Stimulated activated CD4-positive, alpha-beta T cell treated with anti-CD3 and anti-CD28 coated beads, TNF-alpha, amount 100 ng/mL, for 4 hours (primary cell): ENCODE measurements at regions not wholly inside any gene's neighbourhood (a gene's known extent, or its start where the extent isn't known, plus 50 kb on each side); places are given as distances from the start of the nearest gene placed in this dataset.
"Not testable (repeated sequence)": the region's sequence is repeated elsewhere in the genome, so short reads cannot be mapped to it uniquely, and the experiment has no call there.

Source experiments
- DNase-seq, 3 experiments: peaks; one replicate each; pipeline ENCODE4 v3.0.0-alpha.2; 2020; ENCODE audit warnings: low read depth in 3 of 3

DNA sequence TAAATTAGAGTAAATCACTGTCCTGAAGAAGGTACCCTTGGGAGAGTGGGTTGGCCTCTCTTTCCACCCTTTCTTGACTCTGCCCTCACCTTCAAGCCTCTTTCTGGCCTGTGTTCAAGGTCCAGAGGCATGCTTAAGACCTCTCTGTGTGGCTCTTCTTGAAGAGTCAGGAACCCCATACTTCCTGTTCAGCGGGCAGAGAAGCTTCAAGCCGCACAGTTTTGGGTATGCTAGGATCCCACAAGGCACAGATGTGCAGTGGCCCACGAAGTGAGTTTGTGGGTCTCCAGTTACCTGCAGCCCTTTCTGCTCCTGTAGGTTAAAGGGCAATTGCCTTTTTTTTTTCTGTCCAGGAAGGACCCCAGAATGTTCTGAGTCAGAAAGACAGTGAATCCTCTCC, 113.7 kb downstream of the PPIAL4A start:
- not testable (repeated sequence) for DNase-seq

DNA sequence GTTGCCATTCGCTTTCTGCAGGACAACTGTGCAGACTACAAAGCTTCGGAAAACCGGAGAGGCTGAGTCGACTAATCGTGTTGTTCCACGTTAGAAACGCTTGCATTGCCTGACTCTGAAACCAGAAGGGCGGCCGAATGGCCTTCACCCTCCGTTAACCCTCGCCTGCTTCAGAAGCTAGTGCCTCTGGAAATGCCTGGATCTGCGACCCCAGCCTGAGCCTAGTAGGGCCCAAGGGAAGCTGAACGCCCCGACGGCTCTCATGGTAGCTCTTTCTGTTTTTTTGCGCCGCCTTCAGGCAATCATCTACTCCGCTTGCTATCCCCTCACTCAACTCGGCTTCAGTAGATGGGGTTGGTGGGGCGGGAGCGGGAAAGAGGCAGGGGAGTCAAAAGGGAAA, 117.3 kb downstream of the PPIAL4A start:
- DNase-seq: not testable (repeated sequence)

DNA sequence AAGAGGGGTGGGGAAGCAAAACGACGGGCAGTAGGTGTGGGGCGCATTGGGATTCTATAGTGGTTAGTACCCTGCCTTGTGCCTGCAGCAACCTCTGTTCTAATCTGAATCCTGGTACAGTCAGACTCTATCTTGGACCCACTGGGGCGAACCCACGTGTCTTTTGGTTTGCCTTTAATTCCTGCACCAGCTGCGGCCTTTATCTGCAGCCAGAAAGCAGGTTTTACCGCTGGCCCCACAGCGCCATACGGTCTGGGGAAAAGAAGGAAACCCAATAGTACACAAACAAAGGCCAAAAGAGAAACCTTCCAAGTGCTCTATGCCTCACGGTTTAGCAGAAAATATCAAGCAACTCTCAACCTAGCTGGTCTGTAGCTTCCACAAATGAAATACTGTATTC, 118.2 kb downstream of the PPIAL4A start:
- not testable (repeated sequence) for DNase-seq

DNA sequence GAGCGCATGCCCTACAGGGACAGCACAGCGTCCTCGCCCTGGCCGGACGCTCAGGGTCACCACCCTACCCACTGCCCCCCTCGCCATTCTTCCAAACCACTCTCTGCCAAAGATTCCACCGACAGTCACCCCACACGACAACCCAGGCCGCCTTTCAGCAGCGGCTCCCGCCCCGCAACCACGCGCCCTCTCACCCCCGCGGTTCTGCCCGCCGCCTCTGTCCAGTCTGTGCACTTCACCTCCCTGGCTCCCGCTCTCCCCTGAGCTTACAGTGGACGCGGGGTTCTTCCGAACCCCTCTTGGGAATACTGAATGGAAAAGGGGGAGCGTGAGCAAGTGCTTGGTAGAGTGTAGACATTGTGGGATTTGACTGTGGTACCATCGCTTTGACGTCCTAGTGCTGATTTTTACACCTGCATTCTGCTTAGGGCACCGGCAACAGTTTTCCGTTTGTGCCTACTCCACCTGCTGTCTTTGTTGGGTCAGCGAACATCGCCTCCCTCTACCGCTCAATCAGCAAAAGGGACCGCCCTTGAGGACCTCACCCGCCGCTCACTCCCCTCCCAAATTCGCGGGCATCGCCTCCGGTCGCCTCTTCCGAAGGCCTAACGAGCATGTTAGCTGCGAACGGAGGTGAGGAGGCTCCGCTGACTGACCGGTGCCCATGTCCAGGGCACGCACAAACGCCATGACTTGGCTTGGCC, 119.1 kb downstream of the PPIAL4A start:
- not testable (repeated sequence) for DNase-seq

DNA sequence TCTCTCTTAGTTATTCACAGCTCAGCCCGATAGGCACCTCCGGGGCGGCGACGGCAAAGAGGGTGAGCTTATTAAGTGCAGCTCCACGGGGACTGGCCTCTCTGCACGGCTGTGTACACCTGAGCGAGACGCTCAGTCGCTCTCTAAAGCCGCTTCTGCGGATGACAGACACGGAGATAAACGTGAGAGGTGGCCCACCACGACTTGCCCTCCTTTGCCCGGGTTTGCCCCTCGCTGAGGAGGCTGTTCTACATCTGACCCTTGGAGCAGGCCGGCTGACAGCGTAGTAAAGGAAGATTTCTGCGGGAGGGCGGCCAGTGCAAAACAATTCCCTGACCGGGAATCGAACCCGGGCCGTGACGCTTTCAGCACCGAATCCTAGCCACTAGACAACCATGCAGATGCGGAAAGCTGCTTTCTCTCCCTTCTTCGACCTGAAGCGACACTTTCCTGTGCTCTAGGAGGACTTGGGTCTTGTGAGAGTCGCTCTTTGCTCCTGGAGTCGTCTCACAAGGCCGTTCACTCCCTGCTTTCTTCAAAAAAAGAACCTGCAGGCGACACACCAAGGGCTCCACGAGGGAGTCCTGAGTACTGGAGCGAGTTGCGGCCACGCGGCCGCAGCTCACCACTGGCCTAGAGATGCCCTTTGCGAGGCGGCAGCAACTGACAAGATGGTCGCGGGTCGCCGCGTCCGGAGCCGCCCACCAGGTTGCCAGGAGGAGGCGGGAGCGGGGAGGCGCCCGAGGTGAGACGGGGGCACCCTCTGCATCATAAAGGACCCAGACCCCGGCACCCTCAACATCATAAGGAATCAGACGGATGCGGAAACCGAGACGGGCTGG, 119.9 kb downstream of the PPIAL4A start:
- DNase-seq: not testable (repeated sequence)

DNA sequence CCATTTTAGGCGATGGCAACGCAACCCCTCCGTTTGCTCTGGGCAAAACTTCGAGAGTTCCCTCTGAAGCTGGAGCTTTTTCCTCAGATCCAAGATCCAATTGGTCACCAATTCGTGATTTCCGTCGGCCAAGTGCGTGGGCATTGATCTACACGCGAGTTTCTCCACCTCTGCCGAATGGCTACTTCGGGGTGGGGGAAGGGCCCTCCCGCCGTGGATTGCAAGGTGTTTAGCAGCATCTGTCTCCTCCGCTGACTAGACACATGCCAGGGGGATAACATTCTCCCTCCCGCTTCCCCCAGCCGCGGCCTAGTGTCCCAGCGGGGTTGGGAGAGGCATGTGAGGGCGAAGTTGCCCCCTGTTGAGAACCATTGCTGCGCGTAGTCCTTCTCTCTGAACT, 120.6 kb downstream of the PPIAL4A start:
- DNase-seq: not testable (repeated sequence)

DNA sequence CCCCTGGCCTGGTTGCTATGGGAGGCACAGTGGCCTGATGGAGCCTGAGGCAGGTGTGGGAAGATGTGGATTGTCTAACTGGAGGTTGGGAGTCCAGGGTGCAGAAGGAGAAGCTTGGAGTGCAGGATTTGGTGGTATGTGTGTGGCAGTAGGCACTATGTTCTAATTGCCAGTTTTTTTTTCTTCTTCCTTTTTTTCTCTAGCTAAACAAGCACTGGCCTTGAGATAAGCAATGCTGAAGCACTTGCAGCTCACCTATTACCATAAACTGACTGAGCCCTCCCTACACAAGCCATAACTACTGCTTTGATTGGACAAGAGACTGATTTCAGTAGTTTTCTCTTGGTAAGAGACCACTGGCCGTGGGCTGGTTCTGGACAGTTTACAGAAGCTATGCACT, 123.6 kb downstream of the PPIAL4A start:
- DNase-seq: not testable (repeated sequence)

DNA sequence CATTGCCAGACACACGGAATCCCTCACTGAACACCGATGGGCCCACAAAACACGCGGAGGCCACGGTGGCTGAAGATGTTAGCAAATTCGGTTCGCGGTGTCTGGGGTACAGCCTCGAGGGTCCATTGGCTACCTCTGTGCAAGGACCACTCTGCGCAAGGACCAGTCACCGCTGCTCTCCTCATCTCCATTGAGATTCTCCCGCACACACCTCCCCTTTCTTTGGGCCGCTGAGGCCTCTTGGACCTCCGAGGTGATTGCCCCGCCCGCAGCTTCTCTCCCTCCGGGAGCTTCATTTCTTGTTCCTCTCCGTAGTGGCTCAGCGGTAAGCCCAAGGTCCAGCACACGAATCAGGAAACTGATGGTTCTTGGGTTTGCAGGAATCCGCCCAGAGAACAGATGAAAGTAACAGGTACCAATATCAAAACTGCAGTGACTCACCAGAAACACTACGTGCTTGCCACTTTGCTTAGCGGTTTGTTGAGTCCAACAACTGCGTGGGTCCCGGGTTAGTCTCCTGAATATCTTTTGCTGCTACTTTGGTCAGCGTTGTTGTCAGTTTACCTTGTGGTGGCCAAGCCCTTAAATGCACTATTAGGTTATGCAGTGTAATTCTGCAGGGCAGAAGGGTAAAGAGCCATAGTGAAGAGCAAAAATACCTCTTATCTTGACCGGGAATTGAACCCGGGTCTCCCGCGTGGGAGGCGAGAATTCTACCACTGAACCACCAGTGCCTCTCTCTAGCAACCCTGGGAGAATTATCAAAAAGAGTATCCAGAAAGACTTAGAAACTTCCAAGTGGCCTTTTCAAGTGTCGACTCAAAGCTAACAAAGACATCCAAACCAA, 126.8 kb downstream of the PPIAL4A start:
- not testable (repeated sequence) for DNase-seq

DNA sequence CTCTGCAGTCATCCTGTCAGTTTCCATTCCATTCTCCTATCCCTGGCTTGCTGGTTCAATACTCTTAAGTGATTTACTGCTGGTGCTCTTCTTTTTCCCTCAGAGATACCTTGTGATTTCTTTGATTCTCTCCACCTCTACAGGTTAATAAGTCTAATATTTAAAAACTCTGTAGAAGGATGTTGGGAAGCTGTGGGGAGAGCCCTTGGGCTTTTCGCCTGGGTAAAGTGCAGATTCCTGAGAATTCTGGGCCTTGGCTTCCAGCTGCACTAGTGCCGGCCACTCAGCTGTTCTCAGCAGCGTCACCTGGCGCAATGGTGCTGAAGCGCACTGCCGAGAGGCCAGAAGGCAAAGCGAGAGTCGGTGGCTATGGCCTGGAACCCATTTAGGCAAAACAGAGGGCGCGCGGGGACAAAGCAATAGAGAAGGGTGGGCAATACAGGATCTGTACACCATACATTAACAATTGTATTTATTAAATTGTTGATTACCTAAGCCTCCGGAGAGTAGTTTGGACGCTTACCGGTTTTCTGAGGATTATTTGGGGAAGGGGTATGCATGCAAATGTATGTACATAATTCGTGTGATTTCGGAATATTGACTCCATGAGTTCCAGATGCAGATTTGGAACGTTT, 130.3 kb downstream of the PPIAL4A start:
- not testable (repeated sequence) for DNase-seq

DNA sequence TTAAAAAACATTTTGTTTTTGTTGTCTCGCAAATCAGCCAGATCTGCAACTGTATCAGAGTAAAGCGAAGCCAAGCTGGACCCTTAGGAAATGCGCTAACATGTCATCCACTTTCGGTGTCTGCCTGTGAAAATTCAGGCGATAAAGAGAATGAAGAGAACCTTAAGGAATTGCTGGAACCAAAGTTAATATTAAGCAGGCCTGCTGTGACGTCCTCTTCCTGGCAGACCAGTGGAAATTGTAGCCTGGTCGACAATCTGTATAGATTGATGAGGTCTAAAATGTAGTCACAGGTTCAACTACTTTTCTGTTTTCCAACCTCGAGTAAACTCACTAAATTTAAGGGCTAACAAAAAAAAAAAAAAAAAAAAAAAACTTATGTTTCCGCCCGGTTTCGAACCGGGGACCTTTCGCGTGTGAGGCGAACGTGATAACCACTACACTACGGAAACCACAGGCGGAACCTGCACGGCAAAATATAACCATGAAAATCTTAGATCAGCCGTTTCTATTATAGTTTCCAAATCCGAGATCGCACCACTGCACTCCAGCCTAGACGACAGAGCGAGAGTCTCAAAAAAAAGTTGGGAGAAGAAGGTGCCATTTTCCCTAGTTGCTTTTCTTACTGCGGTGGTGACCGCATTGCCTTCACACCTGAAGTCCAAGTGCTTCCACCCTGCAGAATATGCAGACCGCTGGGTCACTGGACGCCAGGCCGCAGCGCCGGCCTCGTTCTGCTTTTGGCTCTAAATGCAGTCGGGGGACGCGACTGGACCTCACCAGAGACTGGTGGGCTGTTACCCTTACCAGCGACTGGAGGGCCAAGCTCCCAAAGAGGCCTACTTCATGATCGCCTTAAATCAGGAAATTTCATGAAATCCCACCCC, 131.0 kb downstream of the PPIAL4A start:
- not testable (repeated sequence) for DNase-seq

DNA sequence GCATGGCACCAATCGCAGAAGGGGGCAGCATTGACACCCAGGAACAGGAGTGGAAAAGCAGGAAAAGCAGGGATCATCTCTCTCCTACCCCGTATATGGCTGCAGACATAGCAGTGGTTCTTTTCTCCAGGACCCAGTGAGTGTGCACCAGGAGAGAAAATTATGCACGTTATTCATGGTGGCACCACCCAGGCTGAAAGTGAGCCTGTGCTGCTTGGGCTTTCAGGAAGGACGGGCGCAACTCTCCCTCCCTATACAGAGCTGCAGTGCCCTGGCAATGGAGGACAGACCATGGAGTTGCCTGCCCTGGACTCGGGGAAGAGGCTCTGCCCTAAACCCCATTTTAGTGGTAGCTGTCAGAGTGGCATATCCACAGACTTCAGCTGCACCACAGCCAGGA, 132.1 kb downstream of the PPIAL4A start:
- DNase-seq: not testable (repeated sequence)

DNA sequence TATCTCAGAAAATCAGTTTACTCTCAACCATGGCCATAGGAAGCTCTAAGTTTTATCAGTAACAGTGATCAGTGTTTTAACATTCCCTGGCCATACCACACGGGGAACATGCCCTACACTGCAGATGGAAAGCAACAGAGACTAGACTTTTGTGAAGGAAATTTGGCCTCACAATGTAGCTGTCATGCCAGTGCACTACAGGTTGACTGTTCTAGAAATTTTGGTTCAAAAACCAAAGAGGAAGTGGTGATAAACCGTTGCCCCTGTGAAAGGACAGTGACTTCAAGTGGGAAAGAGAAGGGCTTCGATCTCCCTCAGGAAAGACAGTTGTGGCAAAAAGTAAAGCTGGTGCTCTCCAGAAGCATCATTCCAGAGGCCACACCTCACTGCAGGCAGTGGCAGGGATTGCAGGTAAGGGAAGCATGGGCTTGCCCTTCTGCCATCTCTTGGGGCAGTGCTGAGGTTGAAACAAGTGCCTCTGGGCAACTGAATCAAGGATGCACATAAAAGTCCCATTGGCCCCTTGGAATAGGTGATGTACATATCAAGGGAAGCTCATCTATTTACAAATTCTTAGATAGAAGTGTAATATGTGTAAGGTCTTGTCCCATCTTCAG, 143.4 kb downstream of the PPIAL4A start:
- DNase-seq: not testable (repeated sequence)

DNA sequence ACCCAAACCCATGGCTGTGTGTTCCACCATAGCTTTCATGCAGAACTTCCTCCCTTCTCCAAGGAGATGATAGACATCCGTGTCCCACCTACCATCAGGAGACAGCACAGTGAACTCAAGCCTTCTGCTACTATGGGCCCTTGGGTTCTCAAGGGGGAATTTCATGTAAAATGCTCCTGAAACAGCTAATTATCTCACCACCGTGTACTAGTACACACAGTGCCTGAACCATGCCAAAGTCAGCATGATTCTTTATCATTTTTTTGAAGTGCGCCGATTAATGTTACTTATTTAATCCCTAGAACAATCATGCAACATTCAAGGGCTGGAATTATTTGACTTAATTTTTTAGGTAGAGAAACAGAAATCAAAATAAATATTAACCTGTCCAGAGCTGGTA, 147.2 kb downstream of the PPIAL4A start:
- DNase-seq: not testable (repeated sequence)

DNA sequence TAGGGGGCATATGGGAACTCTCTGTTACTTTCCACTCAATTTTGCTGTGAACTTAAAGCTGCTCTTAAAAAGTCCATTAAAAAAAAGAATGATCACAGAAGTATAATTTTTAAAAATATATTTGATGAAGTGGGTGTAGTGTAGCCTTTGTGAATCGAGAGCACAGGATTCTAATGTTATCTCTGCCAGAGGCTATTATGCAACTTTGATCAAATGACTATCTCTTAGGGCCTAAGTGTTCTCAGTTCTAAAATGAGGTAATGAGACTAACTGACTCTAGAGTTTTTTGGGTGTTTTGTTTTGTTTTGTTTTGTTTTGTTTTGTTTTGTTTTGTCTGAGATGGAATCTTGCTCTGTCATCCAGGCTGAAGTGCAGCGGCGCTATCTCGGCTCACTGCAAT, 143.2 kb downstream of the FAM72B start:
- DNase-seq: not testable (repeated sequence)

DNA sequence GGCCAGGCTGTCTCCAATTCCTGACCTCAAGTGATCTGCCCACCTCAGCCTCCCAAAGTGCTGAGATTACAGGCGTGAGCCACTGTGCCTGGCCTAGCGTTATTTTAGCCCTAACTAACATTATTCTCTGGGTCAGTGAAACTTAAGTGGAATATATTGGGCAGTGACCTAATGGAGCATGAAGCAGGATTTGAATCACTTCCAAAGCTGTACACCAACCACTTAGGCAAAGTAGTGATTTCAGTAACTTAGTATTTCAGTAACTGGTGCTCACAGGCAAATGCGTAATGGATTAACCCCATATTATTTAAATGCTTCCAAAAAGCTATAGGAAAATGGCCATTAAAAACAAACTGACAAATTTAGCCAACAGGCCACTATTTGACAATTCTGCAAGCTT, 142.6 kb downstream of the FAM72B start:
- DNase-seq: not testable (repeated sequence)

DNA sequence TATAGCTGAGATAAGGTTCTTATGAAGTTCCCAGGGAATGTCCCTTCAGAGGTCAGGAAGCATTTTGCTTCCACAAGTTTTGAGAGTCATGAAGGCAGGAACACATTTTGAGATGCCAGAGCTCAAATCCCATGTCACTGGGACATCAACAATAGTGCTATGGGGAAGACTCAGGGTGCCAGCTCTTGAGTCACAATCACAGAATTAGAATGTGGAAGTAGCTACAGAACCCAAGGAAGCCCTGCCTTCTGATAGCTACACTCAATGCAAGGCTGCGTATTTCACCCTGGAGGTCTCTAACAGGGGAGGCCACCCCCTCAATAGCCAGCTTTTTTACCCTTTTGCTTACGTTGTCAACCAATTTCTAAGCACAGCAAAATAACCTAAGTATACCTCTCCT, 141.3 kb downstream of the FAM72B start:
- not testable (repeated sequence) for DNase-seq

DNA sequence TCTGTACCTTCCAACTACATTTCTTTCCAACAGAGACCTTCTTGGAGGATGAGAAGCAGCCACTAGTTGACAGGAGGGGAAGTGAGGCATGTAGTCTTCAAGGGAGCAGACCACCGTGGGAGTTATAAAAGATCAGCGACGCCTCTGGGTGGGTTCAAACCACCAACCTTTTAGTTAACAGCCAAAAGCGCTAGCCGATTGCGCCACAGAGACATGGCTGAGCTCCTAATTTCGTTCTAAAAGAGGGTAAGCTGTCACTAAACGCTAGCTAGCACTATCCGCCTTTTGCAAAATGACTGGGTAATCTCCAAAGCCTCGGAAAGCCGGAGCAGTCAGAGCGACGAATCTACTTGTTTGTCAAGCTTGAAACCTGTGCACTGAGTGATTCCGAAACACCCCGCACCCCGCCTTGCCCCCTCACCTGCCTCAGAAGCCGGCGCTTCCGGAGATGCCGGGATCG, 135.8 kb downstream of the FAM72B start:
- not testable (repeated sequence) for DNase-seq

DNA sequence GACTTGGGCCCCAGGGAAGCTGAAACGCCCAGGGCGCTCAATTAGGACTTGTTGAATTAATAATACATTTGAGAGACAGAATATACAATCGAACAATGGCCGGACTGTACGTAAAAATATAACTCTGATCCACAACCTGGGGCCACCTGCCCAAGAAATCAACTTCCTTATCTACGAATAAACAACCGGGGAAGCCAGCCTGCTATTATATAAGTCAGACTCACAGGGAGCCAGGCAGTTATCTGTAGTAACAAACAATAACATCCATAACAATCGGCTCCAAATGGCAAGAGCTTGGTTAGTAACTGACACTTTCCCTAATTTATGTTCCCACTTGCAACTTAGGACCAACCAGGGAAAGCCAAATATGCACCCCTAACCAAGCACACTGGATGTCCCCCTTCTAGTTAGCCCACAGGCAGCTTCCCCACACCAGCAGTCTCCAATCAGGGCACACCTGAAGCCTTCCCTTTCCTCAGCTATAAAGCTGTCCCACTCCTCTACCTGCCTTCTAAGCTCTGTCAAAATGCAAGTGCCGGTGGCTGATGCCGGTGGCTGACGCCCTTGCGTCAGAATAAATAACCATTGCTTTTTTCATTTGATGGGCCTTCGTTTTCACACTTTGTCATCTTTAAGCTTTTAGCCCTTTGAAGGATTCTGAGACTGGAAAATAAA, 135.2 kb downstream of the FAM72B start:
- not testable (repeated sequence) for DNase-seq

DNA sequence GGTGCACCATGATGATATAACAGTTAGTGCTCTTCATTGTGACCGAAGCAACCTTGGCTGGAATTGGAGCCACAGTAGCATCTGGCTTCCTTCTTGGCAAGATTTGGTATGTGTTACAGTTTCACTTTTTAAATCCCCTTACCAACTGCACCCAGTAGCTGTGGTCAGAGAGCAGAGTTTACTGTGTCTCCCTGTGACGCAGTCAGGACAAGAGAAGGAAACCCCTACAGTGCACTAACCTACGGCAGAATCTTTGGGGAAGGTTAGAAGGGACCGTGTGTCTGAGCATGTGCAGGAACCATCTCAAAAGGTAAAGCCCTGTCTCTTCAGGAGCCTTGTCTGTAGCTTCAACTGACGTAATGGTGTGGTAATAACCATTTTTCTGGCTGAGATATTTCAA, 134.0 kb downstream of the FAM72B start:
- DNase-seq: not testable (repeated sequence)
